Fibroblast of skin of left biceps (primary cell): ENCODE measurements at regions not wholly inside any gene's neighbourhood (a gene's known extent, or its start where the extent isn't known, plus 50 kb on each side); places are given as distances from the start of the nearest gene placed in this dataset.
A peak's percentile ranks its signal among the peaks of the same experiment; 100 is the strongest.

Experiments used
- DNase-seq, 2 experiments: peaks; one replicate each; pipeline ENCODE4 v3.0.0-alpha.2; 2013; ENCODE audit warnings: low read depth in 2 of 2

DNA sequence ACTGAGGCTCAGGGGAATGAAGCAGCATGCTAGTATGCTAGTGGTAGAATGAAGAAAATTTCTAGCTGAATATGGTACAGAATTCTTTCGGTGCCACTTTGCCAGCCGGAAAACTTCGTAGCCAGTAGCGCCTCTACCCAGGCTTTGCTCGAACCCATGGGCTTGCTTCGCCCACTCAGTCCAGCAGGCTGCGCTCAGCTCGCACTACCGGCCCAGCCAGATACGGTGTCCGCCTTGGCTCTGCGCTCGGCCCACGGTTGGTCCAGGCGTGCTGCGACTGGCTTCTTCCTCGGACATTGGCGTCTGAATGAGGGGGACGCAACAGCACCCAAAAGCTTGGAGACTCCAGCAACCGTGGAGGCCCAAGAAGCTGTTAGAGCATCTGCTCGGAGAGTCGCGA, 372.5 kb upstream of the CDH8 start:
- DNase-seq, result no peak

DNA sequence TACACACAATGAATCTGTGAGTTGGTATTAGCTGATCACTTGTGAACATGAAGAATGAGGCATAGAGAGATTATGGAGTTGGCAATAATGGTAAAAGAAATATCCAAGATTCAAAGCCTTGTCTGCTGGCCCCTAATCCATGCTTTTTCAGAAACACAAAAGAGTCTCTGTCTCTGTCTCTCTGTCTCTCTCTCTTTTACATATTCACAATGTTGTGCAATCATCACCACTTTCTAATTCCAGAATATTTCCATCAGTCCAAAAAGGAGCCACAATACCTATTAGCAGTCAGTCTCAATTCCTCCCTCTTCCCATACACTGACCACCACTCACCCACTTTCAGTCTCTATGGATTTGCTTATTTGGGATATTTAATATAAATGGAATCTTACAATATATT, 370.1 kb upstream of the CDH8 start:
- DNase-seq, result no peak

DNA sequence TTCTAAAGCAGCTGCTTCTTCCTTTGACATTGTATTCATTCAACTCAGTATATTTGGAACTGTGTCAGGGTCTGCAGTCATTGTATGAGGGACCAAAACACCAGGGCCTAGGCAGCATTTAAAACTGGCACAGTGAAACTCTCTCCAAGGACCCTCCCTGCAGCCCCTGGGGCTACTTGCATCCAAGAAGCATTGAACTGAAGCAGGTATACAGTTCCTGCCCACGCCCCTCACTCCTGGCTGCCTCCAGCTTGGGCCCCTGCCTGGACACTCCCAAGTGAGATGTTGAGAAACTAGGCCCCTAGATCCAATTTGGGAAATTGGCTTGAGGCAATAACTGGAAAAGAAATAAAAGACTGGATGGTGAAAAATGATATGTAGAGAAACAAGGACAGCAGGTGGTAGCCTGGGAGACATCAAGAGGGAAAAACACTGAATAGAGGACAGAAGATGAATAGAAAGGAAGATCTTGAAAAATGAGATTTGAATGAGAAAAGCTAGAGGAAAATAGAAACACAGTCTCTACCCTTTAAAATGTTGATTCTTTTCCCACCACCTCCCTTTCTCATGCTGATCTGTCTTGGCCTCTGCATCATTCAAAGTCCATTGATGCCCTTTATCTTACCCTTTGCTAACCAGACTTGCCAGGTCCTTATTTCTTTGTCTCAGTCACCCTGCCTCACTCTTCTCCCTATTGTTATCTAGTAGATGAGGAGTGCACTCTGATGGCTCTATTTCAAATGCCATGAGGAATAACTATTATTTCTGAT, 368.8 kb upstream of the CDH8 start:
- DNase-seq, result no peak

DNA sequence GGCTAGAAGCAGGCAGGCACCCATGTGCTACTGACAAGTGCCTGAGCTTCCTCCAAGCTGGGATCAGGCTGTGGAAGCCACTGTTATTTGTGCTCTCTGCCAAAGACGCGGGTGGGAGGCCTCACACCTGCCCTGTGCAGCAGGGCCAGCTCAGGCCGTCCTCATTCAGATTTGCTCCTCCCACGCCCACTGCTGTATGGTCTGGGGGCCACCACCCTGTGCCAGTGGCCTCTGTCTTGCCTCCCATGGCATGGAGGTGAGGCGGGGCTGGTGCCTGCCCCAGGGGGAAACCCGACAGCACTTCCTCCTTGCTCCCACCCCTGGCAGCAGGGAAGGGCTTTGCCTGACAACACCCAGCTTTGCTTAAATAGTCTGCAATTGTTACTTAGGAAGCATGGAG, 356.5 kb upstream of the CDH8 start:
- DNase-seq, result no peak

DNA sequence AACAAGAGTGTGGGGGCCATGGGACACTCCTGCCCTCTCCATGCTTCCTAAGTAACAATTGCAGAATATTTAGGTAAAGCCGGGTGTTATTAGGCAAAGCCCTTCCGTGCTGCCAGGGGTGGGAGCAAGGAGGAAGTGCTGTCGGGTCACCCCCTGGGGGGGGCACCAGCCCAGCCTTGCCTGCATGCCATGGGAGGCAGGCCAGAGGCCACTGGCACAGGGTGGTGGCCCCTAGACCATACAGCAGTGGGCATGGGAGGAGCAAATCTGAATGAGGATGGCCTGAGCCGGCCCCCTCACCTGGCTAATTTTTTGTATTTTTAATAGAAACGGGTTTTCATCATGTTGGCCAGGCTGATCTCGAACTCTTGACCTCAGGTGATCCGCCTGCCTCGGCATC, 355.7 kb upstream of the CDH8 start:
- no peak for DNase-seq

DNA sequence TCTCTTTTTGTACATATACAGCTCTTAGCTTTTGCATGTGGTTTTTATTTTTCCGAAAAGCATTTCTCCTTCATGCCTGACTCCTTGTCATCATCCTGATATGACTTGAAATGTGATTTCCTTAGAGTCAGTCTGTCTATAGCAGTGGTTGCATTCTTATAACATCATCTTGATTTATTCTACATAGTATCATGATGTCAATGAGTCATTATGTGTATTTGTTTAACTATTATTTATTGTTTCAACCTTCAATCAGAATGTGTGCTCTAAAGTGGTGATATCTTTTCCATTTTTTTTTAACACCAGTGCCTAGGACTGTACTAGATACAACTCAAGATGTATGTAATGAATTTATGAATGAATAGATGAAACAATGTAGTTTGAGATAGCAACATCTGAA, 354.9 kb upstream of the CDH8 start:
- DNase-seq, result peak in 1 of 2 experiments; percentile 0

DNA sequence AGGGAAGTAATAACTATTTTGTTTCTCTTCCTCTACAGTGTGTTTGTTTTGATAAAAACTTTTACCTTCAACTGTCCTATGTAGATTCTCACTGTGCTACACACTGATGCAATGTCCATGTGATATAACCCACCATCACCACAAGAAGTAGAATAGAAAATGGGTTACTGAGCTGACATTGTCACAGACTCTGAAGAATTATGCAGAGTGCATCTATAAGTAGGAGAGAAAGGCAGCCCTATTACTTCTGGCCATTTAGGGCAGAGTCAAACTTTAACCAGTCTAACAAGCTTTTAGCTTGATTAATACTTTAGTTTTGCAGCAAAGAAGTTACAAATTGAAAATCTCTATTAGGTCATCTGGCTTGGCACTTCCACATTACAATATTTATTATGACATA, 354.0 kb upstream of the CDH8 start:
- no peak for DNase-seq

DNA sequence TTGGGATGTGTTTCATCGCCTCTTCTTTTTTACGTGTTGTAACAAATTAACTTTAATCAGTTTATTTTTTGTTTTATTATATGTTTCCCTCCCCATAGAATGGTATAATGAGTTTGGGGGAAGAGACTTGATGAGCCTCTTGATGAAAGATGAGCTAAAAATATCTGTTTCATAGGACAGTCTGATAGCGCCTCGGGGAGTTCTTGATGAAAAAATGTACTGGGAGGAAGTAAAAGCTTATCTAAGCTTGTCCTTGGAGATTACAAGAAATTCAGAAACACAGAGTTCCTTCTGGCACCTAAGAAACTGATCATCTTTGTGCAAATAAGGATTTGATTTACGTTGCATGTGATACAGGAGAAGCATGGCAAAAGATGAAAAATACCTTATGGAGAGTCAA, 350.2 kb upstream of the CDH8 start:
- no peak for DNase-seq

DNA sequence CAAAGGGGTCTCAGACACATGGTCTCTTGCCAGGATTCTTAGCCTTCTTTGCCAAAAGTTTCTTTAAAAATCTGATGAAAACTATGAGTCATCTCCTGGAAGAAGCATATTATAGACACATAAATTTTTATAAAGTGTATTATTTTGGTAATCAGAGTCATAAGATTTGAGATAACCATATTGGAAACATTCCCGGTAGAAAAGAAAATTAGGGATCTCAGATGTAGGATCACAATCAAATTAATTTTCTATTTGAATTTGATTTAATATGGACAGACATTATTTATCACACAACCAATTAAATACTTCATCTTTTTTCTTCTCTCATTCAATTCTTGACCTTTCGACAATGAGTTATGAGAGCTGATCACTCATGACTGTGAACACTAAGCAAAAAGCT, 347.7 kb upstream of the CDH8 start:
- no peak for DNase-seq

DNA sequence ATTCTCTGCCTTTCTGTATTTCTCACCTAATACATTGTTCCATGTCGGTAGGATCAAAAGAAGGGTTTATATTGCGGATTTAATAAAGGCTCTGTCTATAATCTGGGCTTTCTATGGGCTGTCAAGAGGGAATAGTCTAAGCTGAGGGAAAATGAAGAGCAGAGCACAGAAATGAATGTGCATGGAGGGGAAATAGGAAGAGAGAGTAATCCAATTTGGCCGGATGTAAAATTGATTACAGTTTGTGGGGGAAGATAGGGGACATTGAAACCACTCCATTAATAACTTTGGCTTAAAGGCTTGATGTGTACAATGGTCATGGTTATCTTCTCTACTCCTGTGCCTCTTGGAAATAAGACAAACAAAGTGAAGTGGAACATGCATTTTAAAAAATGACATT, 334.2 kb upstream of the CDH8 start:
- no peak for DNase-seq

DNA sequence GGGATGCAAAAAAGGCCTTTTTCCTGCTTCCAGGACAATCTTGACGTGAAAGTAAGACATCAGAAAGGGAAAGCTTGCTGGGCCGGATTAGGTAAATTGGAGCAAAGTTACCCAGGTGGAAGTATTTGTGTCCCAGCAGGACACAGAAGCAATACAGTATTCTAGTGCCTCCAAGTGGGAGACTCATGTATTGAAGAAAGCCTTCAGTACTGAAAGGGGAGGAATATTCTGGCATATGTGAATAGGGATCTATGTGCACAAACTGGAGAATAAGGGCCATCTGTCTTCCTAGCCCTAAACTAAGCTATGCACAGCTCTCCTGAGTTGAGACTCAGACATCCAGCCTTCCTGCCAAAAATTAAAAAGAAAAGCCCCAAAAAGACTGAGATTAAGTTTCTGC, 327.3 kb upstream of the CDH8 start:
- DNase-seq, result no peak

DNA sequence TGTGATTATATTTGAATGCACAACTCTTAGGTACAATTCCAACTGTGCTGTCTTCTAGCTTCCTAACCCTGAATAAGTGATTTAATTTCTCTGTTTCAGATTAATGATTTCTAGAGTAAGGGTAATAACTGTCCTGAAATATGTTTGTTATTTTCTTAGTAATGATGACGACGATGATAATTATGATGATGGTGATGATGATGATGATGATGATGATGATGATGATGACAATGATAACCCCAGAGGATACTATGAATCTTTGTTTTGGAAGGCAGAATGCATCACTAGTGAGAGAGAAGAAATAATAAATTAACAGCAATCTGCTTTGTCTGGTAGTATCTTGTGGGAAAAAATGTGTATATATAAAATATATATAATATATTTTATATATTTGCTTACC, 317.1 kb upstream of the CDH8 start:
- no peak for DNase-seq

DNA sequence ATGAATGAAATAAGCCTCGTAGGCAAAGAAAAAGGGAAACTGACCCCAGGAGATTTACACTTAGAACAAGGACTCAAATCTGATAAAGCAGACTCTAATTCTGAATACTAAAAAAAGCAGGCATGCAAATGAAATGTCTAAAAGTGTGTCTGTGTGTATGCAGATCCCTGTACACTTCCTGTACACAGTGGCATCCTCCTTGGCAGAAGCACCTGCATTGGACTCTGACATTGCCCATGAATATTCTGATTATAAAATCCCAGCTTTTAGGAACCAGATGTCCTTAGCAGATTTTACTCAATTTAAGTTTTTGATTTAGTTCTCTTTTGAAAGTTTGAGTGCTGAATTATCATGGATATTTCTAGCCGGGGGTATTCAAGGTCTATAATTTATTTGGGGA, 306.0 kb upstream of the CDH8 start:
- DNase-seq, result no peak

DNA sequence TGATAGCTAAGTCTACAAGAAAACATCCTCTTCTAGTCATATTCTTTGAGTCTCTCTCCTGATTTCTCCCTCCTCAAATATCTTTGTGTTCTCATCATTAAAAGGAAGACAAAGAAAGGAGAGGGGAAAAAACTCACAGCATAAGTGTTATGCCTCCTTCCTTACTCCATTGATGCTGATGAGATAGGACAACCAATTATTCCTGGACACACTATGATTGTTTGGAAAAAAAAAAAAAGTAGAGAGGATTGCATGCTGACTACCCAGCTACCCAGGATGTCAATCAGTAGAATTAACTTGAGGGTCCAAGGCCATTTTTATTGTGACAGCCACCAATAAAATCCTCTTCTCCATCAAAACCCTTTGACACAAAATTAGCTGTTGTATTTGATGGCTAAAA, 299.1 kb upstream of the CDH8 start:
- DNase-seq, result no peak

DNA sequence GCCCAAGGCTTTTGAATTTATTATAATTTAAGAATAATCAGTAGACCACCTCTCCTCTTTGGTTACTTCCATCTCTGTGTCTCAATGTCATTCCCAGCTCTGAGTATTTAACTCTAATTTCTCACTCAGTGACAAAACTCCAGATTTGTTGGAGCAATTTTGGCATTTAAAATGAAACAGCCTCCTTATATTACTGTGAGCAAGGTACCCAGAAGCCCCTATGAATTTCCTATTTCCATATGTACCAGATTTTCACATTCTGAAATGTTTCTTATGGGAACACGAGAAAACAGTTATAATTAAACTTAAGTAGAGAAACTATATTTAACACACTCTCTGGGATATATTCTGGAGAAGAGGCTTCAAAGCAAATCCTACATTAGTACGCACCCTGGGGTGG, 285.4 kb upstream of the CDH8 start:
- no peak for DNase-seq

DNA sequence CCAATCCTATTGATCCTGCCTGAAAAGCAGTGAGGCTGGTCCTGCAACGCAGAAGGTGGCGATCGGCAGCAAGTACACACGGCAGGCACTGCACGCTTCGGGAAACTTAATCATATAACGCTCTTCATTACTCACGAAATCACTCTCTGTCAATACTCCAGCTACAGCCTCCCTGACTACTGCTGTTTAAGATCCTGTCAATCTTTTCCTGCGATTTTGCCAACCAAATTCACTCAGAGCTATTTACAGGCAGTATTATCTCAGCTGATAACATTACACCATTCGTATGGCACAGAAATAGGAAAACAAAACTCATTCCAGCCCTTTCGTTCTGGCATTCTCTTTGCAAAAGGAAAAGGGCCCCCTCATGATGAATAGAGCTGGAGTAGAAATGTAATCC, 262.4 kb upstream of the CDH8 start:
- no peak for DNase-seq

DNA sequence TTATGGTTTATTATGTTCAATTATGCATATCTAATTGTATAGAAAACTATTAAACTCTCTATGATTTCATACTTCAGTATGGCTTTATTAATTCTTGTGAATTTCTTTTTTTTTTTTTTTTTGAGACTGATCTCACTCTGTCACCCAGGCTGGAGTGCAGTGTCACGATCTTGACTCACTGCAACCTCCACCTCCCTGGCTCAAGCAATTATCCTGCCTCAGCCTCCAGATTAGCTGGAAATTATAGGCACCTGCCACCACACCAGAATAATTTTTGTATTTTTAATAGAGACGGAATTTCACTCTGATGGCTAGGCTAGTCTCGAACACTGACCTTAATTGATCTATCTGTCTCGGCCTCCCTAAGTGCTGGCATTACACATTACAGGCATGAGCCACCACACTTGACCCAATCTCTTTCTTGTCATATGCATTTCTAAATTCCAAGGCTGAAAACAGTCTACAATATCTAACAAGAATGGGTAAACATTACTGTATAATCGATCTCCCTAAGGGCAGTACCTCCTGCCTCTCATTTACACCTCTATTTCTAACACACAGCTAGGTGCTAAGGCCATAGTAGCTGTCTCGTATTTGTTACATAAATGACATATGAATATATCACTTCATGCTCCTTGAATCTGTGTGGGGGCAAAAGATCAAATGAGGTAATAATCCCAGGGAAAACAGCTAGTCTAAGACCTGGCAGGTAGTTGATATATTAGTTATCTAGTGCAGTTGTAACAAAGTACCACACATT, 258.2 kb upstream of the CDH8 start:
- DNase-seq, result no peak

DNA sequence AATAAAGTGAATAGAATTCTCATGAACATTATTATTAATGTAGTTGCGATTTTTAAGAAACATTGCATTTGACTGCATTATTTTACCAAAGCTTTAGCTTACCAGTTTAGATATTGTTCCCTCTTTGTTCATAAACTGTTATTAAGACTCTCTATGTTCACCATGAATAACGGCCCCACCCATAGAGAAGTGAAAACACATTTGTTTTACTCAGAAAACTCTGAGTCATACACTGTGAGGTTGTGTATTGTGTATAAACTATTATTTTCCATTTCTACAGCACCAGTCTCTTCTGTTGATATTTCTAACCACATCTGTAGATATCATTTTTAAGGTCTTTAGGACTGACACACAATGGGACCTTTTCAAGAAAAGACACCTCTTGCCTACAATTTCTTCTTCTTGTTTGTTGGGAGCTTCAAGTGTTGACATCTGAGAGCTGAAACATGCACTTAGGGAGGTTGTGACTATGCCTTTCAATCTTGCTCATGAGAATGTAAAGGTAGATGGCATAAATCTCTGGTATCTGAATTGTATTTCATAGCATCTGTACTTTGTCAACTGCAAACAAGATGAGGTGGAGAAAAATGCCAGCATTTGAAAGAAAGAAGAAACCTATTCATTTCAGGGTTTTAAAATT, 252.9 kb upstream of the CDH8 start:
- DNase-seq, result no peak

DNA sequence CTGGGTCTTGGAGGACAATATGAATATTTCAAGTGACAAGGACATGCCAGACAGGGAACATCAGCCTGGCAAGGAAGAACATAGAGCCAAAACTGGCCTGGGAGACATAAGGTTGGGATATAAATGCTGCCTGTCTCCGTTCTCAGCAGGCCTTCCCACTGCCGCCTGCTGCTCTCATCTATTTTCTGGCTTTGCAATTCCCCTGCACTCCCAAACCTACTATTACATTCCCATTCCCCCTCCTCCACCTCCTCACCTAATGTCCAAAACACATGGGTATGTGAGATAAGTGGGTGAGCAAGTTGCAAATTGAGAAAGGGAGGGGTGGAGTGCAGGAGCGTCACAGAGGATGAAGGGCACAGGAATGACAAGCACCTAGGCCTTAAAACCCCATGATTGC, 244.3 kb upstream of the CDH8 start:
- DNase-seq, result no peak

DNA sequence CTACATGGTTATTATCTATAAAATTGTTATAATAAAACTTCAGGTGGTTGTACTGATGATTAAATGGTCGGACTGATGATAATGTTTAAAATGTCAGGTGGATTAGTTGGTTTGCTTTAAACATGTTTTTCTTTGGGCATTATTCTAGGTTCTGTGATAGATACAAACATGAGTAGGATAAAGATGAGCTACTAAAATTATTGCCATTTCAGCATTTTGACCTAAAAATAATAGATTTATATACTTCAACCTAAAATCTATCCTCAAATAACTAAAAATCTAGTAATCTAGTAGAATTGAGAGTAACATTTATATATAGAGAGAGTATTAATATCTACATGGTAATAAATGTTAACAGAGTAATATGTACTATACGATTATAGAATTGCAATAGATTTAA, 241.7 kb upstream of the CDH8 start:
- DNase-seq, result no peak

DNA sequence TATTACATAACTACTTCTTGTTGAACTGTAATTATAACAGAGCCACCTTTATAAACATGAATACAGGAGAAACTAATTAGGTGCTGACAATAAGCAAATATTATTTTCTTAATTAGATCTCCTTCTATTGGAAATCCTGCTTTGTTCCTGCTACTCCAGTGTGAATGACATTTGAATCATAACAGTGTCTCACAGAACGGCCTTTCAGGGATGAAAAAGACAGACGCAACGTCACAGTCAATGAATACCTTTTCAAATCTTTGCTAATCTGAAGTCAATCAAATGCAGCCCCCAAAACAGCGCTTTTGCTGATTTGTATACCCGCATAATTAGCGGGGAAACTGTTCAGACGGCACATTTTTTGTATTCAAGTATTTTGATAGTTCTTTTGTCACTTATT, 240.4 kb upstream of the CDH8 start:
- DNase-seq, result no peak

DNA sequence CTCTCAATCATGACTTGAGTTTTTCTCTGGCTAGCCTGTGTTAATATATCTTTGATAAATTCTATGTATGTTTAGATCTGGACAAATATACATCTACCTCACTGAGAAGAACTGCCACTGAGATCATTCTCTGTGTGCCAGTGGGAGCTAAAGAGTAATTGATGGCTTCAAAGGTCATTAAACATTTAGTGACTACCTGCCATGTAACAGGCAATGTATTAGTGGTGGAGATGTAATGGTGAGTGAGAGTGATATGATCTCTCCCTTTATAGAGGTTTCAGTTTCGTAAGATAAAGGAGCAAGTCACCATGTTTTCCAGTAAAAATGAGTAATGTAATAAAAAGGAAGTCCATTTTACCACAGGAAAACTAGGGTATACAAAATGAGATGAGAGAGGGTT, 235.8 kb upstream of the CDH8 start:
- DNase-seq, result no peak

DNA sequence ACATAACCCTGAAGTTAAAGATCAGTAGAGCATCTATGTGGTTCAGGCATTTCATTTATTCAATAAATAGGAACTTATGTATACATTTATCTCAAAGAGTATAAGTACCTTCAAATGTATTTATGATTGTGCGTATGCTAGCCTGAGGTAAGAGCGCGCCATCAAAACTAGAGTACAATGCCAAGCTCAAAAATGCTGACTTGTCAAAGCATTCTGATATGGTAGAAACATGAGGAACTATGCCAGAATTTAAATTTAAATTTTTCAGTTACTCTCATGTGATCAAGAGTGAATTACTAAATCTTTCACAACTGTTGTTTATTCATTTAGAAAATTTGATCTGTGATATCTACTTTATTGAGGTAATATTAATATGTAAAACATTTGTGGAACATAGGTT, 225.5 kb upstream of the CDH8 start:
- no peak for DNase-seq
